OCI-LY1 (cell line): ENCODE measurements at regions not wholly inside any gene's neighbourhood (a gene's known extent, or its start where the extent isn't known, plus 50 kb on each side); places are given as distances from the start of the nearest gene placed in this dataset.
A peak's percentile ranks its signal among the peaks of the same experiment; 100 is the strongest.

Experiments used
- H2AFZ ChIP-seq: fragments of 200-600 bp; sonication (generic), shearing (Covaris generic); 2 replicates; pipeline ENCODE4 v1.6.0; 2014; ENCODE audit warnings: antibody characterized with exemption, mild to moderate bottlenecking, low read length
- H3F3A ChIP-seq: fragments of 200-600 bp; sonication (generic), shearing (Covaris generic); 2 replicates; pipeline ENCODE4 v1.6.0; 2014; ENCODE audit warnings: mild to moderate bottlenecking, antibody characterized with exemption, low read length, moderate library complexity; ENCODE audit not compliant: insufficient read depth
- H3K27ac ChIP-seq: fragments of 200-600 bp; sonication (generic); 2 replicates; pipeline ENCODE4 v1.5.1; 2014; ENCODE audit warnings: low read length, mixed run types, mild to moderate bottlenecking, low read depth; ENCODE audit not compliant: poor library complexity, severe bottlenecking
- H3K27me3 ChIP-seq: fragments of 200-600 bp; sonication (generic); 2 replicates; pipeline ENCODE4 v1.6.0; 2014; ENCODE audit warnings: antibody characterized with exemption, mild to moderate bottlenecking, low read length, moderate library complexity; ENCODE audit not compliant: insufficient read depth
- H3K36me3 ChIP-seq: fragments of 200-600 bp; sonication (generic); 2 replicates; pipeline ENCODE4 v1.6.1; 2014; ENCODE audit warnings: mild to moderate bottlenecking, antibody characterized with exemption, low read length, moderate library complexity, mixed read lengths; ENCODE audit not compliant: insufficient read depth
- H3K4me1 ChIP-seq: fragments of 200-600 bp; sonication (generic); 2 replicates; pipeline ENCODE4 v1.5.1; 2014; ENCODE audit warnings: mild to moderate bottlenecking, low read length, moderate library complexity; ENCODE audit not compliant: insufficient read depth, severe bottlenecking
- H3K4me2 ChIP-seq: fragments of 200-600 bp; sonication (generic), shearing (Covaris generic); 2 replicates; pipeline ENCODE4 v1.6.1; 2014; ENCODE audit warnings: low read length
- H3K4me3 ChIP-seq: fragments of 200-600 bp; sonication (generic); 2 replicates; pipeline ENCODE4 v1.5.1; 2014; ENCODE audit warnings: low read length, low read depth, mild to moderate bottlenecking, mixed read lengths; ENCODE audit not compliant: poor library complexity, severe bottlenecking
- H3K79me2 ChIP-seq: fragments of 200-600 bp; shearing (Covaris generic); 2 replicates; pipeline ENCODE4 v1.6.1; 2016; ENCODE audit warnings: mixed run types, low read length, mixed read lengths; ENCODE audit not compliant: insufficient read depth
- H3K9ac ChIP-seq: fragments of 200-600 bp; sonication (generic), shearing (Covaris generic); 2 replicates; pipeline ENCODE4 v1.6.1; 2014; ENCODE audit warnings: mild to moderate bottlenecking, low read length, mixed read lengths
- H3K9me2 ChIP-seq: fragments of 200-600 bp; sonication (generic), shearing (Covaris generic); 2 replicates; pipeline ENCODE4 v1.6.1; 2014; ENCODE audit warnings: low read depth, mild to moderate bottlenecking, low read length, mixed read lengths
- H3K9me3 ChIP-seq: fragments of 200-600 bp; shearing (Covaris generic); 2 replicates; pipeline ENCODE4 v1.6.1; 2014; ENCODE audit warnings: low read length, mixed read lengths
- H4K20me1 ChIP-seq: fragments of 200-600 bp; sonication (generic), shearing (Covaris generic); 2 replicates; pipeline ENCODE4 v1.6.0; 2016; ENCODE audit warnings: mild to moderate bottlenecking, low read length; ENCODE audit not compliant: insufficient read depth
- CTCF ChIP-seq: fragments of 200-600 bp; sonication (generic), shearing (Covaris generic); IDR thresholded peaks from 2 replicates; pipeline ENCODE4 v1.5.1; 2017; ENCODE audit warnings: mild to moderate bottlenecking, antibody characterized with exemption, low read length, moderate library complexity, mixed read lengths
- EZH2 ChIP-seq: fragments of 200-600 bp; sonication (generic), shearing (Covaris generic); IDR thresholded peaks from 2 replicates; pipeline ENCODE4 v1.8.0; 2017; ENCODE audit warnings: borderline replicate concordance, mixed run types, mild to moderate bottlenecking, antibody characterized with exemption, low read length, moderate library complexity, mixed read lengths

- TF ChIP-seq CTCF (no peak), EZH2 (no peak)
- no peak overlapping the region for H2AFZ ChIP-seq
- no peaks in the 10 kb centered on the region; the same call in 1 of the 2 replicates for H3K36me3 ChIP-seq
- peak overlapping the region; percentile 97 for H3K27ac ChIP-seq
- H4K20me1 ChIP-seq = no peaks in the 10 kb centered on the region
- H3K9ac ChIP-seq = peak overlapping the region; percentile 73; the same call in 1 of the 2 replicates
- no peak overlapping the region for H3K4me3 ChIP-seq
- H3F3A ChIP-seq = 0 out of 2 replicates have a peak, but pooled peaks cover 6% of the 10 kb centered on the region
- H3K27me3 ChIP-seq = no peaks in the 10 kb centered on the region
- H3K9me2 ChIP-seq = no peaks in the 10 kb centered on the region
- no peaks in the 10 kb centered on the region for H3K79me2 ChIP-seq
- peaks cover 51% of the 10 kb centered on the region for H3K4me1 ChIP-seq
- peaks cover 4% of the 10 kb centered on the region; the same call in 1 of the 2 replicates for H3K9me3 ChIP-seq
- H3K4me2 ChIP-seq = no peak overlapping the region
Observed at GRCh38 chr22:48070083-48070482, 1307.6 kb downstream of the TBC1D22A start.

GRCh38 chr22:48069256-48069655, 1306.8 kb downstream of the TBC1D22A start:
- peaks cover 4% of the 10 kb centered on the region; the same call in 1 of the 2 replicates for H3K9me3 ChIP-seq
- H3K36me3 ChIP-seq = no peaks in the 10 kb centered on the region
- H3K27me3 ChIP-seq = no peaks in the 10 kb centered on the region
- no peak for TF ChIP-seq CTCF
- TF ChIP-seq EZH2 = no peak
- peaks cover 51% of the 10 kb centered on the region for H3K4me1 ChIP-seq
- no peak overlapping the region for H2AFZ ChIP-seq
- H3K27ac ChIP-seq = peak overlapping the region; percentile 97
- H3K9me2 ChIP-seq = no peaks in the 10 kb centered on the region
- no peak overlapping the region for H3K4me2 ChIP-seq
- no peaks in the 10 kb centered on the region for H4K20me1 ChIP-seq
- H3K9ac ChIP-seq = no peak overlapping the region
- no peaks in the 10 kb centered on the region for H3K79me2 ChIP-seq
- no peak overlapping the region for H3K4me3 ChIP-seq
- 0 out of 2 replicates have a peak, but pooled peaks cover 6% of the 10 kb centered on the region for H3F3A ChIP-seq

- Histone ChIP-seq H4K20me1 (no peaks in the 10 kb centered on the region), H3K9me2 (no peaks in the 10 kb centered on the region), H3K4me3 (no peak overlapping the region), H3K79me2 (no peaks in the 10 kb centered on the region), H3K4me2 (no peak overlapping the region), H3K27me3 (no peaks in the 10 kb centered on the region), H3K27ac (no peak overlapping the region), H2AFZ (no peak overlapping the region), H3K9ac (no peak overlapping the region), H3F3A (0 out of 2 replicates have a peak, but pooled peaks cover 6% of the 10 kb centered on the region), H3K4me1 (peaks cover 48% of the 10 kb centered on the region), H3K36me3 (no peaks in the 10 kb centered on the region), H3K9me3 (peaks cover 4% of the 10 kb centered on the region; the same call in 1 of the 2 replicates)
- no peak for TF ChIP-seq EZH2
- TF ChIP-seq CTCF = no peak
Observed at GRCh38 chr22:48068323-48068885, 1306.0 kb downstream of the TBC1D22A start.
